HL-60 (cell line): ENCODE measurements at regions not wholly inside any gene's neighbourhood (a gene's known extent, or its start where the extent isn't known, plus 50 kb on each side); places are given as distances from the start of the nearest gene placed in this dataset.
"Not testable (repeated sequence)": the region's sequence is repeated elsewhere in the genome, so short reads cannot be mapped to it uniquely, and the experiment has no call there.

ENCODE experiments used
- DNase-seq, 2 experiments: peaks; one replicate each; pipeline ENCODE4 v3.0.0-alpha.2; 2010 to 2020; ENCODE audit warnings: low read depth in 1 of 2, low spot score in 1 of 2
- H3K27ac ChIP-seq: fragments of 250-450 bp; sonication (Bioruptor Pico); replicated peaks from 2 replicates; pipeline ENCODE4 v1.5.1; 2020; ENCODE audit warnings: mild to moderate bottlenecking, moderate library complexity
- H3K27me3 ChIP-seq: fragments of 250-450 bp; sonication (Bioruptor Pico); 2 replicates; pipeline ENCODE4 v1.5.1; 2021; ENCODE audit warnings: mild to moderate bottlenecking, moderate library complexity; ENCODE audit not compliant: insufficient read depth, poor library complexity, severe bottlenecking
- H3K4me3 ChIP-seq: replicated peaks from 2 replicates; pipeline ENCODE4 v1.5.1; 2011; ENCODE audit warnings: mild to moderate bottlenecking, control low read depth, low read length; ENCODE audit not compliant: insufficient read depth
- GABPA ChIP-seq: IDR thresholded peaks from 2 replicates; pipeline ENCODE4 v1.6.1; 2012; ENCODE audit warnings: low read depth
- POLR2AphosphoS5 ChIP-seq: IDR thresholded peaks from 2 replicates; pipeline ENCODE4 v1.6.1; 2012; ENCODE audit warnings: low read depth
- SPI1 ChIP-seq: IDR thresholded peaks from 2 replicates; pipeline ENCODE4 v1.6.1; 2012; ENCODE audit warnings: low read depth, mild to moderate bottlenecking, borderline replicate concordance
- TF ChIP-seq, protein P1 (sequence below): IDR thresholded peaks from one replicate; pipeline ENCODE4 v1.5.1; 2011; ENCODE audit warnings: low read length, control low read depth, inconsistent platforms; ENCODE audit not compliant: insufficient read depth
- TF ChIP-seq, protein P2 (sequence below): IDR thresholded peaks from 2 replicates; pipeline ENCODE4 v1.6.1; 2012; ENCODE audit warnings: low read depth; ENCODE audit not compliant: insufficient replicate concordance

DNA sequence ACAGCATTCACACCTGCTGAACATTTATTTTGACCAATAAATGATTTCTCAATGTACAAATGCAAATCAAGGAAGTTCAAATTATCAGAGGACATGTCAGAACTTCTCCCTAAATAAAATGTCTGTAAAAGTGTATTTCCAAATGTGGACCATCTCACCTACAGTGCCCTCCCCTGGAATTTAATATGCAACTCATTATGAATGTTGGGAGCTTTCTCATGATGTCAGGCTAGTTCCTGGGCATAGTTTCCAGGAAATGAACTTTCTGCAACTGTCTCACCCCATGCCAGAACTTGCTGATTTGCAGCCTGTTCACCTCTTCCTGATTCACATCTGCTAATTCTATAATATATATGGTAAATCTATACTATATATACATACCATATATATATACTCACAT is 408.5 kb upstream of the USP9Y start:
- no peak overlapping the region for H3K27ac ChIP-seq
- TF ChIP-seq, protein P1, sequence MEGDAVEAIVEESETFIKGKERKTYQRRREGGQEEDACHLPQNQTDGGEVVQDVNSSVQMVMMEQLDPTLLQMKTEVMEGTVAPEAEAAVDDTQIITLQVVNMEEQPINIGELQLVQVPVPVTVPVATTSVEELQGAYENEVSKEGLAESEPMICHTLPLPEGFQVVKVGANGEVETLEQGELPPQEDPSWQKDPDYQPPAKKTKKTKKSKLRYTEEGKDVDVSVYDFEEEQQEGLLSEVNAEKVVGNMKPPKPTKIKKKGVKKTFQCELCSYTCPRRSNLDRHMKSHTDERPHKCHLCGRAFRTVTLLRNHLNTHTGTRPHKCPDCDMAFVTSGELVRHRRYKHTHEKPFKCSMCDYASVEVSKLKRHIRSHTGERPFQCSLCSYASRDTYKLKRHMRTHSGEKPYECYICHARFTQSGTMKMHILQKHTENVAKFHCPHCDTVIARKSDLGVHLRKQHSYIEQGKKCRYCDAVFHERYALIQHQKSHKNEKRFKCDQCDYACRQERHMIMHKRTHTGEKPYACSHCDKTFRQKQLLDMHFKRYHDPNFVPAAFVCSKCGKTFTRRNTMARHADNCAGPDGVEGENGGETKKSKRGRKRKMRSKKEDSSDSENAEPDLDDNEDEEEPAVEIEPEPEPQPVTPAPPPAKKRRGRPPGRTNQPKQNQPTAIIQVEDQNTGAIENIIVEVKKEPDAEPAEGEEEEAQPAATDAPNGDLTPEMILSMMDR: no peak
- TF ChIP-seq SPI1: no peak
- no peak for TF ChIP-seq POLR2AphosphoS5
- TF ChIP-seq GABPA: no peak
- no peak overlapping the region for H3K4me3 ChIP-seq
- no peaks in the 10 kb centered on the region for H3K27me3 ChIP-seq
- no peak for DNase-seq

- no peak for DNase-seq
- TF ChIP-seq POLR2AphosphoS5 (no peak), GABPA (no peak), SPI1 (no peak)
- TF ChIP-seq, protein P2, sequence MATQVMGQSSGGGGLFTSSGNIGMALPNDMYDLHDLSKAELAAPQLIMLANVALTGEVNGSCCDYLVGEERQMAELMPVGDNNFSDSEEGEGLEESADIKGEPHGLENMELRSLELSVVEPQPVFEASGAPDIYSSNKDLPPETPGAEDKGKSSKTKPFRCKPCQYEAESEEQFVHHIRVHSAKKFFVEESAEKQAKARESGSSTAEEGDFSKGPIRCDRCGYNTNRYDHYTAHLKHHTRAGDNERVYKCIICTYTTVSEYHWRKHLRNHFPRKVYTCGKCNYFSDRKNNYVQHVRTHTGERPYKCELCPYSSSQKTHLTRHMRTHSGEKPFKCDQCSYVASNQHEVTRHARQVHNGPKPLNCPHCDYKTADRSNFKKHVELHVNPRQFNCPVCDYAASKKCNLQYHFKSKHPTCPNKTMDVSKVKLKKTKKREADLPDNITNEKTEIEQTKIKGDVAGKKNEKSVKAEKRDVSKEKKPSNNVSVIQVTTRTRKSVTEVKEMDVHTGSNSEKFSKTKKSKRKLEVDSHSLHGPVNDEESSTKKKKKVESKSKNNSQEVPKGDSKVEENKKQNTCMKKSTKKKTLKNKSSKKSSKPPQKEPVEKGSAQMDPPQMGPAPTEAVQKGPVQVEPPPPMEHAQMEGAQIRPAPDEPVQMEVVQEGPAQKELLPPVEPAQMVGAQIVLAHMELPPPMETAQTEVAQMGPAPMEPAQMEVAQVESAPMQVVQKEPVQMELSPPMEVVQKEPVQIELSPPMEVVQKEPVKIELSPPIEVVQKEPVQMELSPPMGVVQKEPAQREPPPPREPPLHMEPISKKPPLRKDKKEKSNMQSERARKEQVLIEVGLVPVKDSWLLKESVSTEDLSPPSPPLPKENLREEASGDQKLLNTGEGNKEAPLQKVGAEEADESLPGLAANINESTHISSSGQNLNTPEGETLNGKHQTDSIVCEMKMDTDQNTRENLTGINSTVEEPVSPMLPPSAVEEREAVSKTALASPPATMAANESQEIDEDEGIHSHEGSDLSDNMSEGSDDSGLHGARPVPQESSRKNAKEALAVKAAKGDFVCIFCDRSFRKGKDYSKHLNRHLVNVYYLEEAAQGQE: no peak
- TF ChIP-seq, protein P1: no peak
- Histone ChIP-seq H3K27ac (no peak overlapping the region), H3K27me3 (no peaks in the 10 kb centered on the region), H3K4me3 (no peak overlapping the region)
Measured at GRCh38 chrY:12296460-12296859, 404.6 kb upstream of the USP9Y start.

- H3K27me3 ChIP-seq, H3K4me3 ChIP-seq, H3K27ac ChIP-seq, DNase-seq: not testable (repeated sequence)
Measured at GRCh38 chrY:12299796-12300195, 401.2 kb upstream of the USP9Y start.

- H3K27ac ChIP-seq: no peak overlapping the region
- H3K27me3 ChIP-seq: no peaks in the 10 kb centered on the region
- DNase-seq: no peak
- H3K4me3 ChIP-seq: no peak overlapping the region
- TF ChIP-seq GABPA (no peak), POLR2AphosphoS5 (no peak), SPI1 (no peak)
- TF ChIP-seq, protein P1: no peak
- TF ChIP-seq, protein P2: no peak
Measured at GRCh38 chrY:12303464-12303863, 397.6 kb upstream of the USP9Y start.
